ENCODE measurements at regions not wholly inside any gene's neighbourhood (a gene's known extent, or its start where the extent isn't known, plus 50 kb on each side); places are given as distances from the start of the nearest gene placed in this dataset.
"Not testable (repeated sequence)": the region's sequence is repeated elsewhere in the genome, so short reads cannot be mapped to it uniquely, and the experiment has no call there.

DNA sequence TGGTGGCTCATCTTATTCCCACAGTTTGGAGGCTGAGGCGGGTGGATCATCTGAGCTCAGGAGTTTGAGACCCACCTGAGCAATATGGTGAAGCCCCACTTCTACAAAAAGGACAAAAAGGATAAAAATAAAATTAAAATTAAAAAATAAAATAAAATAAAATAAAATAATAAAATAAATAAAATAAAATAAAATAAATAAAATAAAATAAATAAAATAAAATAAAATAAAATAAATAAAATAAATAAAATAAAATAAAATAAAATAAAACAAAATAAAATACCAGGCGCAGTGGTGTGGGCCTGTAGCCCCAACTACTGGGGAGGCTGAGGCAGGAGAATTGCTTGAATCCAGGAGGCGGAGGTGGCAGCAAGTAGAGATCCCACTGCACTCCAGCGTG lies 1307.3 kb downstream of the PCDH9 start:
- TF ChIP-seq POLR2AphosphoS5, POLR2A (IDR thresholded peaks at IDR 0.05): not testable (repeated sequence)
- TF ChIP-seq, protein P1, sequence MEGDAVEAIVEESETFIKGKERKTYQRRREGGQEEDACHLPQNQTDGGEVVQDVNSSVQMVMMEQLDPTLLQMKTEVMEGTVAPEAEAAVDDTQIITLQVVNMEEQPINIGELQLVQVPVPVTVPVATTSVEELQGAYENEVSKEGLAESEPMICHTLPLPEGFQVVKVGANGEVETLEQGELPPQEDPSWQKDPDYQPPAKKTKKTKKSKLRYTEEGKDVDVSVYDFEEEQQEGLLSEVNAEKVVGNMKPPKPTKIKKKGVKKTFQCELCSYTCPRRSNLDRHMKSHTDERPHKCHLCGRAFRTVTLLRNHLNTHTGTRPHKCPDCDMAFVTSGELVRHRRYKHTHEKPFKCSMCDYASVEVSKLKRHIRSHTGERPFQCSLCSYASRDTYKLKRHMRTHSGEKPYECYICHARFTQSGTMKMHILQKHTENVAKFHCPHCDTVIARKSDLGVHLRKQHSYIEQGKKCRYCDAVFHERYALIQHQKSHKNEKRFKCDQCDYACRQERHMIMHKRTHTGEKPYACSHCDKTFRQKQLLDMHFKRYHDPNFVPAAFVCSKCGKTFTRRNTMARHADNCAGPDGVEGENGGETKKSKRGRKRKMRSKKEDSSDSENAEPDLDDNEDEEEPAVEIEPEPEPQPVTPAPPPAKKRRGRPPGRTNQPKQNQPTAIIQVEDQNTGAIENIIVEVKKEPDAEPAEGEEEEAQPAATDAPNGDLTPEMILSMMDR (IDR thresholded peaks at IDR 0.05): not testable (repeated sequence)

Measured in gastroesophageal sphincter (tissue), 3 donors.